OCI-LY1 (cell line): ENCODE measurements at regions not wholly inside any gene's neighbourhood (a gene's known extent, or its start where the extent isn't known, plus 50 kb on each side); places are given as distances from the start of the nearest gene placed in this dataset.

Experiments used
- H2AFZ ChIP-seq: fragments of 200-600 bp; sonication (generic), shearing (Covaris generic); 2 replicates; pipeline ENCODE4 v1.6.0; 2014; ENCODE audit warnings: antibody characterized with exemption, mild to moderate bottlenecking, low read length
- H3F3A ChIP-seq: fragments of 200-600 bp; sonication (generic), shearing (Covaris generic); 2 replicates; pipeline ENCODE4 v1.6.0; 2014; ENCODE audit warnings: mild to moderate bottlenecking, antibody characterized with exemption, low read length, moderate library complexity; ENCODE audit not compliant: insufficient read depth
- H3K27ac ChIP-seq: fragments of 200-600 bp; sonication (generic); 2 replicates; pipeline ENCODE4 v1.5.1; 2014; ENCODE audit warnings: low read length, mixed run types, mild to moderate bottlenecking, low read depth; ENCODE audit not compliant: poor library complexity, severe bottlenecking
- H3K27me3 ChIP-seq: fragments of 200-600 bp; sonication (generic); 2 replicates; pipeline ENCODE4 v1.6.0; 2014; ENCODE audit warnings: antibody characterized with exemption, mild to moderate bottlenecking, low read length, moderate library complexity; ENCODE audit not compliant: insufficient read depth
- H3K36me3 ChIP-seq: fragments of 200-600 bp; sonication (generic); 2 replicates; pipeline ENCODE4 v1.6.1; 2014; ENCODE audit warnings: mild to moderate bottlenecking, antibody characterized with exemption, low read length, moderate library complexity, mixed read lengths; ENCODE audit not compliant: insufficient read depth
- H3K4me1 ChIP-seq: fragments of 200-600 bp; sonication (generic); 2 replicates; pipeline ENCODE4 v1.5.1; 2014; ENCODE audit warnings: mild to moderate bottlenecking, low read length, moderate library complexity; ENCODE audit not compliant: insufficient read depth, severe bottlenecking
- H3K4me2 ChIP-seq: fragments of 200-600 bp; sonication (generic), shearing (Covaris generic); 2 replicates; pipeline ENCODE4 v1.6.1; 2014; ENCODE audit warnings: low read length
- H3K4me3 ChIP-seq: fragments of 200-600 bp; sonication (generic); 2 replicates; pipeline ENCODE4 v1.5.1; 2014; ENCODE audit warnings: low read length, low read depth, mild to moderate bottlenecking, mixed read lengths; ENCODE audit not compliant: poor library complexity, severe bottlenecking
- H3K79me2 ChIP-seq: fragments of 200-600 bp; shearing (Covaris generic); 2 replicates; pipeline ENCODE4 v1.6.1; 2016; ENCODE audit warnings: mixed run types, low read length, mixed read lengths; ENCODE audit not compliant: insufficient read depth
- H3K9ac ChIP-seq: fragments of 200-600 bp; sonication (generic), shearing (Covaris generic); 2 replicates; pipeline ENCODE4 v1.6.1; 2014; ENCODE audit warnings: mild to moderate bottlenecking, low read length, mixed read lengths
- H3K9me2 ChIP-seq: fragments of 200-600 bp; sonication (generic), shearing (Covaris generic); 2 replicates; pipeline ENCODE4 v1.6.1; 2014; ENCODE audit warnings: low read depth, mild to moderate bottlenecking, low read length, mixed read lengths
- H3K9me3 ChIP-seq: fragments of 200-600 bp; shearing (Covaris generic); 2 replicates; pipeline ENCODE4 v1.6.1; 2014; ENCODE audit warnings: low read length, mixed read lengths
- H4K20me1 ChIP-seq: fragments of 200-600 bp; sonication (generic), shearing (Covaris generic); 2 replicates; pipeline ENCODE4 v1.6.0; 2016; ENCODE audit warnings: mild to moderate bottlenecking, low read length; ENCODE audit not compliant: insufficient read depth
- EZH2 ChIP-seq: fragments of 200-600 bp; sonication (generic), shearing (Covaris generic); IDR thresholded peaks from 2 replicates; pipeline ENCODE4 v1.8.0; 2017; ENCODE audit warnings: borderline replicate concordance, mixed run types, mild to moderate bottlenecking, antibody characterized with exemption, low read length, moderate library complexity, mixed read lengths
- TF ChIP-seq, protein P1 (sequence below): fragments of 200-600 bp; sonication (generic), shearing (Covaris generic); IDR thresholded peaks from 2 replicates; pipeline ENCODE4 v1.5.1; 2017; ENCODE audit warnings: mild to moderate bottlenecking, antibody characterized with exemption, low read length, moderate library complexity, mixed read lengths

DNA sequence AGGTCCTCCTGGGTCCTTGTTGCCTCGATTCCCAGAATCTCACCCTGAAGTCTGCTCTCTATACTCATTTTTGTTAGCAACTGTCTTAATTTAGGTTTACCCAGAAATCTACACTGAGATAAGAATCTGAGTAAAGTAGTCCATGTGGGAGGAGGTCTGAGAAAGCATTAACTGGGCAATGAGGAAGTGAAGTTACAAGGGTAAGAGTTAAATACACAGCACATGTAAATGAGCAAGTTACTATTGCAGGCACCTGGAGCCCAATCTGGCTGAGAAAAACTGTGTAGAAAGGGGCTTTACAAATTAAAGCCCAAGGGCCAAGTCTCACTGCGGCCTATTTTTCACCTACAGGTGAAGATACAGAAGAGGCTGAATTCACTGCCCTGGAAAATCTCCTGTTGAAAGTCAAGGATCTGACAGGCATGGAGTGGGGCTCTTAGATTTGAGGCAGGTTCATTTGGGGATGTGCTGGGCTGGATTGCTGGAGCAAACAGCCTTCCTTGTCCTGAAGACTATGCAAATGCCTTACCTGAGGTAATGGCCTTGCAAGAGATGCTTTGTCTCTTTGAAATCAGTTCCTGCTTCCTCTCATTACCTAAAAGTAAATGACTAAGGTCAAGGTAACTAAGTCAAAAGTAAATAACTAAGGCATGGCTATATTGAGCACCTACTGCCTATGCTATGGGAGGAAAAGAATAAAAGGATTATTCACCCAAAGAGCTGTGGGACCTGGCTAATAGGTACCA, 84.4 kb upstream of the DYNAP start:
- Histone ChIP-seq H3K27me3 (no peaks in the 10 kb centered on the region), H3K9me3 (no peaks in the 10 kb centered on the region), H3K27ac (no peak overlapping the region), H3K4me3 (no peak overlapping the region), H4K20me1 (no peaks in the 10 kb centered on the region), H3K9ac (no peak overlapping the region), H3K79me2 (no peaks in the 10 kb centered on the region), H2AFZ (no peak overlapping the region), H3K4me2 (no peak overlapping the region), H3K36me3 (no peaks in the 10 kb centered on the region), H3K9me2 (no peaks in the 10 kb centered on the region), H3F3A (no peaks in the 10 kb centered on the region), H3K4me1 (no peaks in the 10 kb centered on the region)
- TF ChIP-seq, protein P1, sequence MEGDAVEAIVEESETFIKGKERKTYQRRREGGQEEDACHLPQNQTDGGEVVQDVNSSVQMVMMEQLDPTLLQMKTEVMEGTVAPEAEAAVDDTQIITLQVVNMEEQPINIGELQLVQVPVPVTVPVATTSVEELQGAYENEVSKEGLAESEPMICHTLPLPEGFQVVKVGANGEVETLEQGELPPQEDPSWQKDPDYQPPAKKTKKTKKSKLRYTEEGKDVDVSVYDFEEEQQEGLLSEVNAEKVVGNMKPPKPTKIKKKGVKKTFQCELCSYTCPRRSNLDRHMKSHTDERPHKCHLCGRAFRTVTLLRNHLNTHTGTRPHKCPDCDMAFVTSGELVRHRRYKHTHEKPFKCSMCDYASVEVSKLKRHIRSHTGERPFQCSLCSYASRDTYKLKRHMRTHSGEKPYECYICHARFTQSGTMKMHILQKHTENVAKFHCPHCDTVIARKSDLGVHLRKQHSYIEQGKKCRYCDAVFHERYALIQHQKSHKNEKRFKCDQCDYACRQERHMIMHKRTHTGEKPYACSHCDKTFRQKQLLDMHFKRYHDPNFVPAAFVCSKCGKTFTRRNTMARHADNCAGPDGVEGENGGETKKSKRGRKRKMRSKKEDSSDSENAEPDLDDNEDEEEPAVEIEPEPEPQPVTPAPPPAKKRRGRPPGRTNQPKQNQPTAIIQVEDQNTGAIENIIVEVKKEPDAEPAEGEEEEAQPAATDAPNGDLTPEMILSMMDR, result no peak
- TF ChIP-seq EZH2, result no peak

DNA sequence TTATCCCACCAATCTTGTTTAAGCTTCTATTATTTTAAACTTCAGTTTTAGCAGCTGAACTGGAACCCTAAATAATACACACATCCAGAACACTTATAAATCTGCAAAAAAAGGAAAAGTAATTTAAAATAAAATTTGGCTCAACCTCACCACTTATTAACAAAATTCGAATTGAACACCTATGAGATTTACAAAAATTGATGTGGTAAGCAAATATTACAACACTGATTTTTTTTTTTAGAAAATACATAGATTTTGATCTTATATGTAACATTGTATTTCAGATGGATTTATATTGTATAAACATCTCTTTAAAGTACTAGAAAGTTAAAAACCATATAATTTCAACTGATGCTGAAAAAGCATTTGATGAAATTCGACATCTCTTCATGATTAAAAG, 81.3 kb upstream of the DYNAP start:
- no peaks in the 10 kb centered on the region for H3K4me1 ChIP-seq
- no peak overlapping the region for H3K9ac ChIP-seq
- TF ChIP-seq, protein P1, result no peak
- no peak for TF ChIP-seq EZH2
- no peaks in the 10 kb centered on the region for H3K9me3 ChIP-seq
- H2AFZ ChIP-seq, result no peak overlapping the region
- no peaks in the 10 kb centered on the region for H3F3A ChIP-seq
- H3K4me3 ChIP-seq, result no peak overlapping the region
- H3K4me2 ChIP-seq, result no peak overlapping the region
- no peaks in the 10 kb centered on the region for H3K27me3 ChIP-seq
- no peaks in the 10 kb centered on the region for H3K36me3 ChIP-seq
- H3K79me2 ChIP-seq, result no peaks in the 10 kb centered on the region
- no peak overlapping the region for H3K27ac ChIP-seq
- no peaks in the 10 kb centered on the region for H4K20me1 ChIP-seq
- no peaks in the 10 kb centered on the region for H3K9me2 ChIP-seq

GRCh38 chr18:54515149-54515548, 75.9 kb upstream of the DYNAP start:
- Histone ChIP-seq H3K4me1 (no peaks in the 10 kb centered on the region), H3K9me2 (no peaks in the 10 kb centered on the region), H3K36me3 (no peaks in the 10 kb centered on the region), H4K20me1 (no peaks in the 10 kb centered on the region), H3K79me2 (no peaks in the 10 kb centered on the region), H3K27ac (no peak overlapping the region), H3K4me2 (no peak overlapping the region), H2AFZ (no peak overlapping the region), H3K4me3 (no peak overlapping the region), H3K9me3 (no peaks in the 10 kb centered on the region), H3K9ac (no peak overlapping the region), H3F3A (no peaks in the 10 kb centered on the region), H3K27me3 (no peaks in the 10 kb centered on the region)
- no peak for TF ChIP-seq EZH2

GRCh38 chr18:54517521-54517920, 73.5 kb upstream of the DYNAP start:
- Histone ChIP-seq H3K79me2 (no peaks in the 10 kb centered on the region), H3K9ac (no peak overlapping the region), H3F3A (no peaks in the 10 kb centered on the region), H4K20me1 (no peaks in the 10 kb centered on the region), H3K9me3 (no peaks in the 10 kb centered on the region), H3K36me3 (no peaks in the 10 kb centered on the region), H3K27ac (no peak overlapping the region), H3K4me1 (no peaks in the 10 kb centered on the region), H3K4me3 (no peak overlapping the region), H3K9me2 (no peaks in the 10 kb centered on the region), H3K4me2 (no peak overlapping the region), H3K27me3 (no peaks in the 10 kb centered on the region), H2AFZ (no peak overlapping the region)
- TF ChIP-seq EZH2, result no peak
- TF ChIP-seq, protein P1, result no peak
